ENCODE measurements at regions not wholly inside any gene's neighbourhood (a gene's known extent, or its start where the extent isn't known, plus 50 kb on each side); places are given as distances from the start of the nearest gene placed in this dataset.
"Not testable (repeated sequence)": the region's sequence is repeated elsewhere in the genome, so short reads cannot be mapped to it uniquely, and the experiment has no call there.

- no peak for DNase-seq
Observed at GRCh38 chr13:59024434-59024833, 1139.3 kb downstream of the DIAPH3 start.

GRCh38 chr13:59034198-59034597 lies 1129.5 kb downstream of the DIAPH3 start:
- no peak for DNase-seq

- no peak for DNase-seq
Observed at GRCh38 chr13:59038824-59039223, 1124.9 kb downstream of the DIAPH3 start.

GRCh38 chr13:59043016-59043415 lies 1120.7 kb downstream of the DIAPH3 start:
- DNase-seq, result no peak

- no peak for DNase-seq
Observed at GRCh38 chr13:59047546-59047945, 1116.2 kb downstream of the DIAPH3 start.

DNA sequence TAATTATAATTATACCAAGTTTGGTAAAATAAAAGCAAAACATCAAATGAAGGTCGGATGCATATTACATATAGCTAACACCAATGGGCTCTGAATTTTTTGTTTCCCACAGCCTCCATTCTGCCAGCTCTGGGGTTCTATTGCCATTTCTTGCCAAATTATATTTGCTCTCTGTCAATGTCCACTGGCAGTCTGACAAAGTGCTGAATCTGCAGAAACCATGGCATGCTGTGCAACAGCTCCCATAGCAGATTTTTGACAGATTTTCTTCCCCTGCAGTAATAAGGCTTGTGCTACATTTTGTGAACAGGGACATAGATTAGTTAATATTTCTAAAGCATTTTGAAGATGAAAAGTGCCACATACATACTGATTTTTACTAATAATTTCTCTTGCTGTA lies 1102.1 kb downstream of the DIAPH3 start:
- DNase-seq, result no peak

DNA sequence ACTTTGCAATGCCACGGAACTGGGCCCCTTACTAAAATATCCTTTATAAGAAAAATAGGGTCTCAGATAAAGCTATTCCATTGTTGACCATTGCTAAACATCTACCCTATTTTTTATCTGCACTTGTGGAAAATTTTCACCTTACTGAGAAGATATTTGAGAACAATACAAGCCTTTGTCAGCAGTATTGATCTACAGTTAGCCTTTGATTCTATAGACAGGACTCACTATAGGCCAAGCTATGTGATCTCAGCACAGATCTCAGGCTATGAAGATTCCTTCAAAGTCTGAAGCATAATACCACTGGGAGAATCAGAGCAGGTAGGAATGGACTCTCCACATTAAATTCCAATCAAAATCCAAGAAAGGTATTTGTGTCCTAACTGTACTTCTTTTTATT lies 1099.7 kb downstream of the DIAPH3 start:
- DNase-seq, result no peak

DNA sequence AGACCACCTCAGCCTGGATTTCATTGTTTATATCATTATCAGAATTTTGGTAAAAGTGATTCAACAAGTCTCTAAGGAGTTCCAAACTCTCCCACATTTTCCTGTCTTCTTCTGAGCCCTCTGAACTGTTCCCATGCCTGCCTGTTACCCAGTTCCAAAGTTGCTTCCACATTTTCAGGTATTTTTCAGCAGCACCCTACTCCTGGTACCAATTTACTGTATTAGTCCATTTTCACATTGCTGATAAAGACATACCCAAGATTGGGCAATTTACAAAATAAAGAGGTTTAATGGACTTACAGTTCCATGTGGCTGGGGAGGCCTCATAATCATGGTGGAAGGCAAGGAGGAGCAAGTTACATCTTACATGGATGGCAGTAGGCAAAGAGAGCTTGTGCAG lies 1087.3 kb downstream of the DIAPH3 start:
- DNase-seq, result not testable (repeated sequence)

GRCh38 chr13:59086147-59086546 lies 1077.6 kb downstream of the DIAPH3 start:
- no peak for DNase-seq

- DNase-seq, result no peak
Observed at GRCh38 chr13:59088716-59089115, 1075.0 kb downstream of the DIAPH3 start.

DNA sequence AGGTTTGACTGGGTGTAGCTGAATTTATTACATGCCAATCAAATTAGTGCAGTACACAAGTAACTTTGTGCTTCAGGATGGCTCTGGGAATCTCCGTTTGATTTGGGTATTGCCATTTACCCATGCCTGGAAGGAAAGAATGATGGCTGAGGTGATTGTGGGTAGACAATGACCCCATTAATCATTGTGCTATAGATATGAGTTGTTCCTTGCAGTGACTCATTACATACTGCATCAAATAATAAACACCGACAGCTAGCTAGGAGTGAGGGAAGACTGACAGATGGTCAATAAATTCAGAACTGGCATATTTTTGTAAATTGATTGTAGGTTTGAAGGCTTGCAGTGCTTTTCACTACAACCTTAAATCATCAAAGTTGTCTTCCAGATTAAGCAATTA lies 1069.5 kb downstream of the DIAPH3 start:
- DNase-seq, result no peak

- no peak for DNase-seq
Observed at GRCh38 chr13:59099182-59099974, 1064.3 kb downstream of the DIAPH3 start.

DNA sequence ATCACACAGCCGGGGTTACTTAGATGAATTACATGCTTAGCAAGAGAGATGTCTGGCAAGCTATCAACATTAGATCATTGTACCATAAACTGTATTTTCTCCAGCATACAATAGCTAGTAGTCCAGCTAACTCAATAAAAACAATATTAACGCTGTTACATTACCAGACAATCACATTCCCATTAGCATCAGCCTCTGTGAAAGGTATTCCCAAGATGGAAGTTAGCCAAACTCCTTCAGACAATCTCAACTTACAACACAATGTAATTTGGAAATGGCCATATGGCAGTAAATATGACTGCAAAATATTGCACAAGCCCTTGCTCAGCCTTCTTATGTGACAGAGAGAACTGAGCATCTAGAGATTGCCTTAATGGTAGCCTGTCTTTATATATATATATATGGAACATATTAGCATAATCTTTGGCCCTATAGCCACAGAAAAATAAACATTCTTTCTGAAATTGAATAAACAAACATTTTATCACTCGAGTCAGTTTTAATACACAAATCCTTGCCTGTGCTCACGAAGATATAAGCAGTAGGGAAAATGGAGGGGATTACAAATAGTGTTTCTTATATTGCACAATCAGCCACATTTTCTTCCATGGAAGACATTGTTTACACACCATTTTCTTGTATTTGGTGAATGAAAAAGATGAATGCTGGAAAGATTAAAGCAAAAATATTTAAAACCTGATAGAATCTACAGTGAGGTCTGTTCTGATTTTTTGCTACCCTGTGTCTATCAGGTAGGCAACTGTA lies 1060.5 kb downstream of the DIAPH3 start:
- peak; percentile 33 for DNase-seq

DNA sequence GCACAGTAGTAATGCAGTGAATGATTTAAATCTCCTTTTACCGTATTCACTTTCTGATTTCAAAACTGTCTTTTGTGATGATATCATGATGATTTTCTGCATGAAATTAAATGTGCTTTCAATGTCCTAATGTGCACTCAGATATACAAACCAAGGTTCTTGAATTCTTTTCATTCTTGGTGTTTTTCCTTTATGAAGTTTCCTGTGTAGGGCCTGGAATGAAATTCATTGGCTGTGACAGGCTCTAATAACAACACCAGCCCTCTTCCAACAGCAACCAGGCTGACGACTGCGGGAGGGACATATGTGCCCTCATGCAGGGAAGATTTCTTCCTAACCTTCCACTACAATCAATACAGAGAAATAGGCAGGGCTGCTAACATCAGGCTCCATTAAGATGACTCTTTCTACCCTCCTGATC lies 1052.0 kb downstream of the DIAPH3 start:
- no peak for DNase-seq

GRCh38 chr13:59112221-59112718 lies 1051.5 kb downstream of the DIAPH3 start:
- no peak for DNase-seq

DNA sequence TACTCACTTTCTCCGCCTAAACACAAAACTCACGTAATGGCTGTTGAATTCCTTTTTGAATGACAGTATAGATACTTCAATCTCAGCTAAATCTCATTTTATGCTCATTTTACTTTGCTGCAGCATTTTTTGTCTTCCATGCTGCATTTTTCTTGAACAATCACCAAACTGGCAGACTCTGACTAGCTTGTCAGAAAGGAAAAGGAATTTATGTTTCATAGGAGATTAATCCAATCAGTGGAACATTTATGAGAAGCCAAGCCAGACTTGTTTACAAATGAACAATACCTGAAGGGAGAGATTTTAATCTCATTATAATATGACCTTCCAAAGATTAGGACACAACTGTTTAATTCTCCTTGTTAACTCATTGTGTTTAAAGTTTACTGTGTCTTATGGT lies 1044.3 kb downstream of the DIAPH3 start:
- DNase-seq, result no peak

DNA sequence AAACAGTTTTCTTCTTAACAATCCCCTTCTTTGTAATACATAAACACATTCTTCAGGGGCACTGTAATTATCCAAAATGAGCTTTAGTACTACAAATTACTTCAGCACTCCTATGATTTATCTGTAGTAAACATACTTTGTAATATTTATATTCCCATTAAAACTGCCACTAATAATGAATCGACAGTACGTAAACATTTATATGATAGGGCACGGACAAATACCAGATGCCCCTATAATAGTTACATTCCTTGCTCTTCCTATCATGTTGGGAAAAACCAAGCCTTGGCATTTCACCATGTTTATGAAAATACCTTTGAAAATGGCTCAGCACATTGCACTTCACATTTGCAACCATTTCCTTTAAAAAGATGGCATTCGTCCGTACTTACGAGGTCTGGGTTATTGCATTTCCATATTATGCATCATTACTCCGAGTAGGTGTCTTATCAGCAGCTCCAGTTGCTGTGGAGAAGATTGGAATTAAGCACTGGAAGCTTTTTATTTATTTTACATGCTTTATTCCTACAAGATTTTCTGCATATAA lies 1043.4 kb downstream of the DIAPH3 start:
- no peak for DNase-seq

- no peak for DNase-seq
Observed at GRCh38 chr13:59121507-59121906, 1042.2 kb downstream of the DIAPH3 start.

- no peak for DNase-seq
Observed at GRCh38 chr13:59126474-59126873, 1037.3 kb downstream of the DIAPH3 start.

DNA sequence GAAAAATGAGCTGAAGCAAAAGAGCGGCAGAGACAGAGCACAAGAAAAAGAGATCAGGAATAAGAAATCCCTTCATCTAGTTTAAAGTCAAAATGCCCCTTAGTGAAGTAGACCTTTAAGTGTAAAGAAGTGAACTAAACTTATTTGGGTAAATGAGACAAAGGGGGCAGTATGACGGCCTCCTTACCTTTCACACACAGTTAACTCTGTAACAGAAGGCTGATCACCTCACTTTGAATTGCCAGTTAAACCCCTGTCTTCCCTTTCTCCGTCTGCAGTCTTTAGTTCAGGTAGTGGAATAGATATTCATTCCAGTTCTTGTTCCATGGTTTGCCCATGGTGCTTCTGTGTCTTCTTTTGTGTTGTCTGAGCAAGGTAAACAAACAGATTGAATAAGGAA lies 1029.8 kb downstream of the DIAPH3 start:
- DNase-seq, result no peak

DNA sequence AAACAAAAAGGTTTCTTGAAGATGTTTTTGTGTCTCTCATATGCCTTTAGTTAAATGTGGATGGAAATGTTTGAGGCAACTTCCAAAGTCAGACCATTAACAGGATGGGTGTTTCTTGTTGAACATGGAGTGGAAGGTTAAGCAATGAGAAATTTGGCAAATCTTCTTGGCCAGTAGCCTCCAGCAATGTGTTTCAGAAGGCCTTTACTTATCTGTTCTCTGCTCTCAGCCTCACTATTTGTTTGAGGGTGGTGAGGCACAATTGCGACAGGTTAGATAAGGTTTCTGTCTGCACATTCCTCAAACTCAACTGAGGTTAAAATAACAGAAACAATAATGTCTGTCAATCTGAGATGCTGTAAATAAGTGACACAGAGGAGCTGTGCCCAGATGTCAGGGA lies 1019.0 kb downstream of the DIAPH3 start:
- DNase-seq, result no peak

DNA sequence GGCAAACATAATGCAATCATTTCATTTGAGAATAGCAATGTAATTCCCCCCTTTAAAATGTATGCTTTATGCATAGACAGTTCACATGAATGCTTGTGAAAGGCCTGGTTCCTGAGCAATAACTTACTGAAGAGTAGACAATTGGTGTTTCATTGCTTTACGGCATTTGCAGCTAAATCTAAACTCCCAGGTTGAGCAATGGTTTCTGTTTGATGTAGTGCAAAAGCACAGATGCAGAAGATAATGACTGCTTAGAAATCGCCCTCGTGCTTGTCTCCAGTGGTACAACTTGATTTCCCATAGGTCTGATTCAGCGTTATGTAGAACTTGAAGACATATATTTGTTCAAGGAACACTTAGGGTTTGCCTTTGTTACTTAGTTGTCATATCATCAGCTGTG lies 1018.3 kb downstream of the DIAPH3 start:
- DNase-seq, result no peak

DNA sequence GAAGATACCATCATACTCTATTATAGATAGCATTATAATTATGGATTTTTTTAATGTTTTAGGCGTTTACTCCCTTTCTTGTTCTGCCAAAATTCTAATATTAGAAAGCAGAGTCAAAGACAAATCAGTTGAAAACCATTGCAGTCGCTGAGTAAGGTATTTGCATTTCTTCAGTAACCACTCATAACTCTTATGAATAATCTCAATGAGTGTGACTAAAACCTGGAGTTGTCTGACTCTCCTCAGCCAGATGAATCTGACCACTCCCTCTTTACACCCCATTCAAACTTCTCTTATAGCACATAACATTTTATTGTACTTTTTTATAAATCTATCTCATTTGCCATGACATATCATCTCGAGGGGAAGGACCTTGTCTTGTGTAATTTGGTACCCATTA lies 1006.5 kb downstream of the DIAPH3 start:
- DNase-seq, result no peak

- DNase-seq, result no peak
Observed at GRCh38 chr13:59166174-59166573, 997.6 kb downstream of the DIAPH3 start.

Data from DMS 273 treated with DMSO at 0.1 percent for 48 hours (cell line).